Smooth muscle cell (in vitro differentiated cells): ENCODE measurements at regions not wholly inside any gene's neighbourhood (a gene's known extent, or its start where the extent isn't known, plus 50 kb on each side); places are given as distances from the start of the nearest gene placed in this dataset.

Source experiments
- DNase-seq: peaks from one replicate; lab custom pipeline; 2025; ENCODE audit not compliant: unreplicated experiment; lab: John Stamatoyannopoulos, UW
- H2AFZ ChIP-seq: fragments of 200-600 bp; sonication (generic); 2 replicates; pipeline ENCODE4 v1.6.0; 2016; ENCODE audit warnings: antibody characterized with exemption, low read depth, mild to moderate bottlenecking
- H3F3A ChIP-seq: fragments of 200-600 bp; sonication (generic); 2 replicates; pipeline ENCODE4 v1.6.0; 2017; ENCODE audit warnings: antibody characterized with exemption, low read depth
- H3K27ac ChIP-seq: fragments of 200-600 bp; sonication (generic); 2 replicates; pipeline ENCODE4 v1.5.1; 2016; ENCODE audit warnings: low read depth, mild to moderate bottlenecking
- H3K27me3 ChIP-seq: fragments of 200-600 bp; sonication (generic); 2 replicates; pipeline ENCODE4 v1.6.1; 2016; ENCODE audit warnings: low read depth, mild to moderate bottlenecking
- H3K36me3 ChIP-seq: fragments of 200-600 bp; sonication (generic); 2 replicates; pipeline ENCODE4 v1.5.1; 2016; ENCODE audit warnings: low read depth
- H3K4me1 ChIP-seq: fragments of 200-600 bp; sonication (generic); 2 replicates; pipeline ENCODE4 v1.5.1; 2016; ENCODE audit warnings: low read depth
- H3K4me2 ChIP-seq: fragments of 200-600 bp; sonication (generic); 2 replicates; pipeline ENCODE4 v1.6.0; 2016; ENCODE audit warnings: mild to moderate bottlenecking
- H3K4me3 ChIP-seq: fragments of 200-600 bp; sonication (generic); 2 replicates; pipeline ENCODE4 v1.5.1; 2016; ENCODE audit warnings: mild to moderate bottlenecking
- H3K79me2 ChIP-seq: fragments of 200-600 bp; sonication (generic); 2 replicates; pipeline ENCODE4 v1.6.0; 2016; ENCODE audit warnings: low read depth, mild to moderate bottlenecking
- H3K9ac ChIP-seq: fragments of 200-600 bp; sonication (generic); 2 replicates; pipeline ENCODE4 v1.6.0; 2016; ENCODE audit warnings: low read depth
- H3K9me3 ChIP-seq: fragments of 200-600 bp; sonication (generic); replicated peaks from 2 replicates; pipeline ENCODE4 v1.5.1; 2016; ENCODE audit warnings: low read depth
- H4K20me1 ChIP-seq: fragments of 200-600 bp; sonication (generic); 2 replicates; pipeline ENCODE4 v1.6.0; 2016; ENCODE audit warnings: low read depth
- CTCF ChIP-seq: fragments of 200-600 bp; sonication (generic); IDR thresholded peaks from 2 replicates; pipeline ENCODE4 v1.5.1; 2017; ENCODE audit warnings: borderline replicate concordance, mild to moderate bottlenecking, antibody characterized with exemption; ENCODE audit not compliant: insufficient read depth, poor library complexity, severe bottlenecking
- WGBS: methylation state at CpG from one replicate; pipeline ENCODE4 v1.1.7; 2016; ENCODE audit warnings: low lambda C conversion rate; 5-methylcytosine and 5-hydroxymethylcytosine counted together

GRCh38 chr2:58834404-58834803, 593.3 kb upstream of the FANCL start:
- Histone ChIP-seq H3K27me3 (no peaks in the 10 kb centered on the region), H3K9ac (no peak overlapping the region), H2AFZ (no peak overlapping the region), H3K36me3 (no peaks in the 10 kb centered on the region), H3F3A (no peaks in the 10 kb centered on the region), H3K4me2 (no peak overlapping the region), H3K4me1 (no peaks in the 10 kb centered on the region), H3K27ac (no peak overlapping the region), H3K4me3 (no peak overlapping the region), H3K9me3 (no peaks in the 10 kb centered on the region), H4K20me1 (no peaks in the 10 kb centered on the region), H3K79me2 (no peaks in the 10 kb centered on the region)
- no peak for TF ChIP-seq CTCF
- 1% methylated on average over 3 of the region's 3 CpGs for WGBS
- DNase-seq = no peak

- H3K4me3 ChIP-seq = no peak overlapping the region
- H4K20me1 ChIP-seq = no peaks in the 10 kb centered on the region
- no peak for DNase-seq
- peaks cover 5% of the 10 kb centered on the region for H3K9me3 ChIP-seq
- H3K27me3 ChIP-seq = no peaks in the 10 kb centered on the region
- no peak overlapping the region for H2AFZ ChIP-seq
- H3K27ac ChIP-seq = no peak overlapping the region
- no peaks in the 10 kb centered on the region for H3K79me2 ChIP-seq
- no peak for TF ChIP-seq CTCF
- 92% methylated on average over 2 of the region's 2 CpGs for WGBS
- no peaks in the 10 kb centered on the region for H3K4me1 ChIP-seq
- H3K9ac ChIP-seq = no peak overlapping the region
- H3K36me3 ChIP-seq = no peaks in the 10 kb centered on the region
- no peak overlapping the region for H3K4me2 ChIP-seq
- no peaks in the 10 kb centered on the region for H3F3A ChIP-seq
These were observed 585.7 kb upstream of the FANCL start for GRCh38 chr2:58826795-58827194.

GRCh38 chr2:58812771-58813344, 571.7 kb upstream of the FANCL start:
- Histone ChIP-seq H3K27me3 (no peaks in the 10 kb centered on the region), H3K27ac (no peak overlapping the region), H3K4me1 (no peaks in the 10 kb centered on the region), H3K36me3 (no peaks in the 10 kb centered on the region), H3K9me3 (no peaks in the 10 kb centered on the region), H3K9ac (no peak overlapping the region), H2AFZ (no peak overlapping the region), H3F3A (no peaks in the 10 kb centered on the region), H3K4me3 (no peak overlapping the region), H4K20me1 (no peaks in the 10 kb centered on the region), H3K79me2 (no peaks in the 10 kb centered on the region), H3K4me2 (no peak overlapping the region)
- no peak for DNase-seq
- 59% methylated on average over 4 of the region's 4 CpGs for WGBS
- no peak for TF ChIP-seq CTCF

- Histone ChIP-seq H2AFZ (no peak overlapping the region), H3K9ac (no peak overlapping the region), H4K20me1 (no peaks in the 10 kb centered on the region), H3K4me1 (no peaks in the 10 kb centered on the region), H3K9me3 (no peaks in the 10 kb centered on the region), H3K36me3 (no peaks in the 10 kb centered on the region), H3K79me2 (no peaks in the 10 kb centered on the region), H3K27ac (no peak overlapping the region), H3K27me3 (no peaks in the 10 kb centered on the region), H3K4me3 (no peak overlapping the region), H3K4me2 (no peak overlapping the region), H3F3A (no peaks in the 10 kb centered on the region)
- no peak for DNase-seq
- no peak for TF ChIP-seq CTCF
- 78% methylated on average over 1 of the region's 1 CpG for WGBS
These were observed 564.0 kb upstream of the FANCL start for GRCh38 chr2:58805126-58805525.
